Colonic mucosa (tissue), 4 donors: ENCODE measurements at regions not wholly inside any gene's neighbourhood (a gene's known extent, or its start where the extent isn't known, plus 50 kb on each side); places are given as distances from the start of the nearest gene placed in this dataset.

ENCODE experiments used
- DNase-seq: peaks from one replicate; pipeline ENCODE4 v3.0.0-alpha.2; 2020
- H3K27ac ChIP-seq: fragments of 200-600 bp; one replicate; pipeline ENCODE4 v1.8.0; 2021
- H3K27me3 ChIP-seq: fragments of 200-600 bp; one replicate; pipeline ENCODE4 v1.8.0; 2021
- H3K36me3 ChIP-seq: fragments of 200-600 bp; one replicate; pipeline ENCODE4 v1.8.0; 2021
- H3K4me1 ChIP-seq: fragments of 200-600 bp; one replicate; pipeline ENCODE4 v1.8.0; 2021; ENCODE audit warnings: mild to moderate bottlenecking
- H3K4me3 ChIP-seq: fragments of 200-600 bp; one replicate; pipeline ENCODE4 v1.8.0; 2021
- H3K9ac ChIP-seq, 2 donors: one replicate each; pipeline ENCODE4 v1.7.0; 2013; ENCODE audit warnings: control low read depth in 2 of 2, low read depth in 2 of 2, low read length in 2 of 2
- H3K9me3 ChIP-seq: fragments of 200-600 bp; one replicate; pipeline ENCODE4 v1.8.0; 2021
- CTCF ChIP-seq: fragments of 200-600 bp; IDR thresholded peaks from one replicate; pipeline ENCODE4 v1.8.0; 2022; ENCODE audit warnings: antibody characterized with exemption, mild to moderate bottlenecking
- intact Hi-C: fragments of 100-400 bp; cut with DNase I; formaldehyde crosslinking; loops from one replicate; pipeline ENCODE4 v1.14.1; 2022
- donor health status: healthy.
- donor health status: DM: no; HTN: no; CAD: no.
- donor health status: DM: no; HTN: no; CAD: no.

DNA sequence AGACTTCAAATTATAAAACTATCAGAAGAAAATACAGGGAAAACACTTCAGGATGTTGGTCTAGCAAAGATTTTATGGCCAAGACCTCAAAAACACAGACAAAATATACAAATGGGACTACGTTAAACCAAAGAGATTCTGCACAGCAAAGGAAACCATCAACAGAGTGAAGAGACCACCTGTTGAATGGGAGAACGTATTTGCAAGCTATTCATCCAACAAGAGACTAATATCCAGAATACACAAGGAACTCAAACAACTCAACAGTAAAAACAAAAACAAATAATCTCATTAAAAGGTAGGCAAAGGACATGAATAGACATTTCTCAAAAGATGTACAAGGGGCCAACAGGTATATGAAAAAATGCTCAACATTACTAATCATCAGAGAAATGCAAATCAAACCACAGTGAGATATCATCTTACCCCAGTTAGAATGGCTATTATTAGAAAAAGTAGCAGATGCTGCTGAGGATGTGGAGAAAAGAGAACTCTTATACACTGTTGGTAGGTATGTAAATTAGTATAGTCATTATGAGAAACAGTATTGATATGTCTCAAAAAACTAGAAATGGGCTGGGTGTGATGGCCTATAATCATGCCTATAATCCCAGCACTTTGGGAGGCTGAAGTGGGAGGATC lies 112.6 kb downstream of the LRIG2 start:
- no peaks in the 10 kb centered on the region for H3K4me1 ChIP-seq
- no peak overlapping the region for H3K9ac ChIP-seq
- DNase-seq, result no peak
- no peak overlapping the region for H3K4me3 ChIP-seq
- no peaks in the 10 kb centered on the region for H3K27me3 ChIP-seq
- no peaks in the 10 kb centered on the region for H3K9me3 ChIP-seq
- H3K36me3 ChIP-seq, result no peaks in the 10 kb centered on the region
- no peak for TF ChIP-seq CTCF
- H3K27ac ChIP-seq, result no peak overlapping the region
- intact Hi-C loops, result no loop called here

GRCh38 chr1:113190078-113190477 lies 117.1 kb downstream of the LRIG2 start:
- H3K27me3 ChIP-seq, result no peaks in the 10 kb centered on the region
- no peak overlapping the region for H3K9ac ChIP-seq
- H3K4me3 ChIP-seq, result no peak overlapping the region
- H3K36me3 ChIP-seq, result no peaks in the 10 kb centered on the region
- TF ChIP-seq CTCF, result no peak
- H3K4me1 ChIP-seq, result no peaks in the 10 kb centered on the region
- no peaks in the 10 kb centered on the region for H3K9me3 ChIP-seq
- intact Hi-C loops, result no loop called here
- DNase-seq, result no peak
- no peak overlapping the region for H3K27ac ChIP-seq

DNA sequence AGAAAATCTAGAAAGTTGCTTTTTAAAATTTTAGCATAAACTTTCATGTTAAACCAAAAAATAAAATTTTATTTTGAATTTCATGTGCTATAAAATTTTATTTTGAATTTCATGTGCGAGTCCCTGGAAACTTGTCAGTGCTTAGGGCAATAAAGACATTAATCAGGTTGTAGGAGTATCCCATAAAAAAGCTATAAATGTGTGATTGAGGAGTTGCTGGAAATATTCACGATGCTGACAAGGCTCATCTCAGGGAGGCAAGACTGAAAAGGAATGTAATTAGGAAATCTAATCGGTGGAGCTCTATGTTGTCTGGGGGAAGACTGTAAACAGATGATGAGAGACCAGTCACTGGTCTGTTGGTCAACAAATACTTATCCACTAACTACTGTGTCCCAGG lies 117.9 kb downstream of the LRIG2 start:
- Histone ChIP-seq H3K27ac (peak overlapping the region; percentile 72), H3K4me3 (no peak overlapping the region), H3K9me3 (no peaks in the 10 kb centered on the region), H3K36me3 (no peaks in the 10 kb centered on the region), H3K4me1 (no peaks in the 10 kb centered on the region), H3K9ac (peak overlapping the region in 1 of 2 donors; percentile 29), H3K27me3 (no peaks in the 10 kb centered on the region)
- TF ChIP-seq CTCF, result no peak
- intact Hi-C loops, result no loop called here
- DNase-seq, result no peak

- Histone ChIP-seq H3K9me3 (no peaks in the 10 kb centered on the region), H3K36me3 (no peaks in the 10 kb centered on the region), H3K27me3 (no peaks in the 10 kb centered on the region), H3K4me1 (no peaks in the 10 kb centered on the region), H3K27ac (peak overlapping the region; percentile 72), H3K4me3 (no peak overlapping the region), H3K9ac (peak overlapping the region in 1 of 2 donors; percentile 29)
- intact Hi-C loops, result no loop called here
- TF ChIP-seq CTCF, result no peak
- peak; percentile 51 for DNase-seq
Measured at GRCh38 chr1:113191579-113192076, 118.6 kb downstream of the LRIG2 start.

GRCh38 chr1:113192242-113192641 lies 119.2 kb downstream of the LRIG2 start:
- H3K4me1 ChIP-seq, result no peaks in the 10 kb centered on the region
- no peak overlapping the region for H3K9ac ChIP-seq
- no peaks in the 10 kb centered on the region for H3K9me3 ChIP-seq
- H3K27ac ChIP-seq, result peak overlapping the region; percentile 72
- no peak for DNase-seq
- no peak for TF ChIP-seq CTCF
- H3K4me3 ChIP-seq, result no peak overlapping the region
- no peaks in the 10 kb centered on the region for H3K36me3 ChIP-seq
- no peaks in the 10 kb centered on the region for H3K27me3 ChIP-seq
- intact Hi-C loops, result no loop called here
